SJSA1 (cell line): ENCODE measurements at regions not wholly inside any gene's neighbourhood (a gene's known extent, or its start where the extent isn't known, plus 50 kb on each side); places are given as distances from the start of the nearest gene placed in this dataset.

ENCODE experiments used
- DNase-seq, 2 experiments: peaks; one replicate each; pipeline ENCODE4 v3.0.0-alpha.2; 2015 to 2020; ENCODE audit warnings: low spot score in 2 of 2, low read depth in 1 of 2
- H3K27ac ChIP-seq: fragments of 250-450 bp; sonication (Bioruptor Pico); 2 replicates; pipeline ENCODE4 v1.5.1; 2020; ENCODE audit warnings: mild to moderate bottlenecking, moderate library complexity
- H3K27me3 ChIP-seq: fragments of 250-450 bp; sonication (Bioruptor Pico); replicated peaks from 2 replicates; pipeline ENCODE4 v1.5.1; 2020; ENCODE audit warnings: mild to moderate bottlenecking, moderate library complexity
- H3K36me3 ChIP-seq: fragments of 250-450 bp; sonication (Bioruptor Pico); 2 replicates; pipeline ENCODE4 v1.5.1; 2020; ENCODE audit warnings: mild to moderate bottlenecking
- H3K4me1 ChIP-seq: fragments of 250-450 bp; sonication (Bioruptor Pico); replicated peaks from 2 replicates; pipeline ENCODE4 v1.6.1; 2021; ENCODE audit warnings: mild to moderate bottlenecking
- H3K4me3 ChIP-seq: fragments of 250-450 bp; sonication (Bioruptor Pico); 2 replicates; pipeline ENCODE4 v1.5.1; 2020; ENCODE audit warnings: mild to moderate bottlenecking
- H3K9me3 ChIP-seq: fragments of 250-450 bp; sonication (Bioruptor Pico); replicated peaks from 2 replicates; pipeline ENCODE4 v1.5.1; 2020; ENCODE audit warnings: mild to moderate bottlenecking

GRCh38 chr6:41404182-41404845, 68.9 kb downstream of the NCR2 start:
- Histone ChIP-seq H3K36me3 (no peaks in the 10 kb centered on the region), H3K27ac (no peak overlapping the region), H3K4me1 (peaks cover 5% of the 10 kb centered on the region), H3K4me3 (no peak overlapping the region), H3K27me3 (no peaks in the 10 kb centered on the region), H3K9me3 (peaks cover 4% of the 10 kb centered on the region)
- DNase-seq = no peak

DNA sequence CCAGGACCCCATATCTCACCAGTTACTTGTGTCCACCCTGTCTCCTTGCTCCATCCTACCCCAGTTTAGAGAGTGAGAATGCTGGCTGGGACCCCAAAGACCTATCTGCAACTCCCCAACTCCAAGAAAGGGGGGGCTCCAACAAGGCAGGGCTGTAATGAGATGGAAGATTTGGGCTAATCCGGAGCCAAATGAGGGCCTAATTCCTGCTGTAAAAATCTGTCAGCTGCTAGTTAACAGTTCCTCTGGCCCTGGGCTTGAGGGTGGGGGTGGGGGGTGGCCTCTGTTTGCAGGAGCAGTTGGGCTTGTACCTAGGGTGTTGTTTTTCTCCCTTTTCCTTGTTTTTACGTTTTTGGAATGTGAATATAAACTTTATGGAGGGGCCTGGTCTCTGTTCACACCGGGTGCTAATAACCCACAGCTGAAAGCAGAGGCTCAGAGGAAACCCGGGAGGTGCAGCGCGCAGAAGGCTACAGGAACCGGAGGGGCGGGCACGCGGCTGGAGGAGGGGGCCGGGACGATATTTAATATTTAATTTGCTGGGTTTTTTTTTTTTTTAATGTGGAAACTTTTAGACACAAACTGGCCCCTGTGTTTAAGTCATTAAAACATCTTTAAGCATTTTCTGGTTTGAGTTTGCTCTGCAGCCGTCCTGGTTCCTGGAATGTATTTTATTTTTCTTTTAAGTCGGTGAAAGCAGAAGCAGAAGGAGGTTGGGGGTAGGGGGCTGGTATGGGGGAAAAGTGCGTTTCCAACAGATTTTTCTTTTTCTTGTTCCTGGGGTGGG, 70.7 kb downstream of the NCR2 start:
- peaks cover 10% of the 10 kb centered on the region for H3K4me1 ChIP-seq
- H3K9me3 ChIP-seq = peaks cover 2% of the 10 kb centered on the region
- H3K4me3 ChIP-seq = no peak overlapping the region
- no peaks in the 10 kb centered on the region for H3K27me3 ChIP-seq
- no peaks in the 10 kb centered on the region for H3K36me3 ChIP-seq
- DNase-seq = no peak
- H3K27ac ChIP-seq = no peak overlapping the region

DNA sequence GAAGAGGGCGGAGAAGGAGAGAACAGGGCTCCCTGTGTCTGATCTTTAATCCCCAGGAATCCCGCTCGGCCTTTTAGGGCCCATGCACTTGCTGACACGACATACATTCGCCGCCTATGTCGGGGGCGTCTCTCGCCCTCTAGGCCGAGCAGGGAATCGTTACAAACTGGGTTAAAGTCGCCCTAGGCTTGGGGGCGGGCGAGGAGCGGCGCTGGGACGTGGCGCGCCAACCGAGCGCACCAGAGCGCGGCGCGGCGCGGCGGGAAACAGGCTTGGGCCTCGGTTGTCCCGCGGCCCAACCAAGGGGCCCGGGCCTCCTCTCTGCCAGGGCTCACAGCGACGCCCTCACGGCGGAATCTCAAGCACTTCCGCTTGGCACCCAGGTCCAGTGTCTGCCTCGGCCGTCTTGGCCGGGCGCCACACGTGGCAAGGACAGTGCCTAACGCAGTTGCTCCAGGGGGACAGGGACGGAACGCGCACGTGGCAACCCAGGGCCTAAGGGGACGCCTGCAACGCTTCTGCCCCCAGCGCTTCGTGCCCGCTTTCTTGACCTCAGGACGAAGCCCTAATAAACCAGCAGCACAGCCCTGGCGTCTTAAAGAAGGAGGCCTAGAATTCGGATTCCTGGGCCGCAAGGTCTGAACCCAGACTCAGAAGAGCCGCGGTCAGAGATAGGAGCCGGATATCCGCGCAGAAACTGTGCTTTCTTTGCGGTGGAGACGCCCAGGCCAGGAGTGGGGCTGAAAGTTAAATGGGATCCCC, 71.5 kb downstream of the NCR2 start:
- Histone ChIP-seq H3K36me3 (no peaks in the 10 kb centered on the region), H3K4me1 (peaks cover 17% of the 10 kb centered on the region), H3K27me3 (no peaks in the 10 kb centered on the region), H3K27ac (no peak overlapping the region), H3K9me3 (no peaks in the 10 kb centered on the region), H3K4me3 (no peak overlapping the region)
- DNase-seq = no peak

GRCh38 chr6:41408576-41408975, 73.2 kb downstream of the NCR2 start:
- Histone ChIP-seq H3K27me3 (no peaks in the 10 kb centered on the region), H3K36me3 (no peaks in the 10 kb centered on the region), H3K9me3 (no peaks in the 10 kb centered on the region), H3K27ac (no peak overlapping the region), H3K4me1 (peaks cover 25% of the 10 kb centered on the region), H3K4me3 (no peak overlapping the region)
- DNase-seq = no peak

DNA sequence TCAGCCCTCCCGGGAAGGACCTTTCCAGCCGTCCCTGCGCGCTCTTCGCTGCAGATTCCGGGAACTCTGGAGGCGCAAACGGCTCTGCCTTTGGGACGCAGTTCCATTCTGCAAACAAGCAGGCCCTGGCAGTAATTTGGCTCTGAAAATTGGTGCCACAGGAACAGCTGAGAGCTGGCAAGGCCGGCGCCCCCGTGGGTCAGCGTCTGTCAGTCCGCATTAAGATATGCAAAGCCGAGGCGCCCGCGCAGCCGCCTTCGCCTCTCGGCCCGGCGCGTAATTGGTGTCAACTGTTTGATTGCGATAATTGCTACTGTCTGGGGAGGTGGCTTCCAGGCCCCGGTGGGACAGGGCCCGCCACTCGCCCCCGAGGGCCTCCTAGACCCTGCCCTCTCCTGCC, 73.6 kb downstream of the NCR2 start:
- no peak for DNase-seq
- Histone ChIP-seq H3K4me1 (peaks cover 23% of the 10 kb centered on the region), H3K27me3 (no peaks in the 10 kb centered on the region), H3K36me3 (no peaks in the 10 kb centered on the region), H3K9me3 (no peaks in the 10 kb centered on the region), H3K4me3 (no peak overlapping the region), H3K27ac (no peak overlapping the region)

GRCh38 chr6:41409489-41409888, 74.1 kb downstream of the NCR2 start:
- Histone ChIP-seq H3K27me3 (no peaks in the 10 kb centered on the region), H3K4me1 (peaks cover 20% of the 10 kb centered on the region), H3K36me3 (no peaks in the 10 kb centered on the region), H3K9me3 (no peaks in the 10 kb centered on the region), H3K27ac (no peak overlapping the region), H3K4me3 (no peak overlapping the region)
- DNase-seq = no peak

DNA sequence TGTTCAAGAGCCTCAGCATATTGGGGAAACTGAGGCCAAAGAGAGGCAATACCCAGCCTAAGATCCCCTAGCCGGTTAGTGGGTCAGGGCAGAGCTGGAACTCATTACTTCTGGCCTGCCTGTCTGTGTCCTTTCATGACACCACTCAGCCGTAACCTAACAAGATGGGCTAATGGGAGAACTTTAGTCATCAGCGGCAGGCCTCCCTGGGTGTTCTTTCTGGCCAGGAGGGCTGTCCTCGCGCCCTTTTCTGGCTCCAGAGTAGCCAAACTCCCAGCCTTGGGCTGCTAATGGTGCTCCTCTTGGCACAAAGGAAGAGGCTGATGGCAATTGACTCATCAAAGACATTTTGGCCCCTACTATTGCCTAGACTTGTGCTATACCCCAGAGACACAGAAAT, 76.6 kb downstream of the NCR2 start:
- peaks cover 3% of the 10 kb centered on the region; the same call in 1 of the 2 replicates for H3K27me3 ChIP-seq
- H3K27ac ChIP-seq = no peak overlapping the region
- H3K36me3 ChIP-seq = no peaks in the 10 kb centered on the region

GRCh38 chr6:41413250-41413649, 77.8 kb downstream of the NCR2 start:
- Histone ChIP-seq H3K9me3 (no peaks in the 10 kb centered on the region), H3K27me3 (peaks cover 3% of the 10 kb centered on the region; the same call in 1 of the 2 replicates), H3K36me3 (no peaks in the 10 kb centered on the region), H3K27ac (no peak overlapping the region), H3K4me1 (peaks cover 20% of the 10 kb centered on the region), H3K4me3 (no peak overlapping the region)
- no peak for DNase-seq

More for the DNA sequence above, 76.6 kb downstream of the NCR2 start:
- Histone ChIP-seq H3K4me1 (peaks cover 20% of the 10 kb centered on the region), H3K4me3 (no peak overlapping the region), H3K9me3 (no peaks in the 10 kb centered on the region)
- DNase-seq = peak; percentile 50 to 62

- Histone ChIP-seq H3K27ac (no peak overlapping the region), H3K4me3 (no peak overlapping the region), H3K36me3 (no peaks in the 10 kb centered on the region), H3K4me1 (peaks cover 12% of the 10 kb centered on the region), H3K27me3 (peaks cover 3% of the 10 kb centered on the region; the same call in 1 of the 2 replicates), H3K9me3 (no peaks in the 10 kb centered on the region; the same call in 1 of the 2 replicates)
- DNase-seq = no peak
Measured at GRCh38 chr6:41416501-41416837, 81.1 kb downstream of the NCR2 start.

DNA sequence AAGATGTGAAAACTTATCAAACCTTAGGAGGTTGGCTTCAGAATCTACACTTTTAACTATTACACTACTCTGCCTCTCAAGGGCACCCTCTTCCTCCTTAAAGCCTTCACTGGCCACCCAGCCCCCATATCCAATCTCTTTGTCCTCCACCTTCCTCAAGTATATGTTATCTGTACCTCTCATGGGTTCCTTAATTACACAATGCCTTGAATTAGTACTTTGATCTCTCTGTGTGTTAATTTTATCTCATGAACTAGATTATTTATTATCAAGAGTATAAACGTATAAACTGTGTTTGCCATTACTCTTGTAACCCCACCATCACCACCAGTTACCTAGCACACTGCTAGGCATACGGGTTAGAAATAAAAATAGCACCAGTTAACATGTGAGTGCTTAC, 83.3 kb downstream of the NCR2 start:
- H3K4me3 ChIP-seq = no peak overlapping the region
- no peaks in the 10 kb centered on the region for H3K4me1 ChIP-seq
- no peak overlapping the region for H3K27ac ChIP-seq
- no peak for DNase-seq
- H3K36me3 ChIP-seq = no peaks in the 10 kb centered on the region
- H3K27me3 ChIP-seq = peaks cover 3% of the 10 kb centered on the region; the same call in 1 of the 2 replicates
- no peaks in the 10 kb centered on the region; the same call in 1 of the 2 replicates for H3K9me3 ChIP-seq

- no peak for DNase-seq
- H3K9me3 ChIP-seq = no peaks in the 10 kb centered on the region; the same call in 1 of the 2 replicates
- no peak overlapping the region for H3K4me3 ChIP-seq
- H3K36me3 ChIP-seq = no peaks in the 10 kb centered on the region
- 0 out of 2 replicates have a peak, but pooled peaks cover 2% of the 10 kb centered on the region for H3K4me1 ChIP-seq
- no peak overlapping the region for H3K27ac ChIP-seq
- H3K27me3 ChIP-seq = peaks cover 3% of the 10 kb centered on the region; the same call in 1 of the 2 replicates
Measured at GRCh38 chr6:41419385-41419784, 84.0 kb downstream of the NCR2 start.

DNA sequence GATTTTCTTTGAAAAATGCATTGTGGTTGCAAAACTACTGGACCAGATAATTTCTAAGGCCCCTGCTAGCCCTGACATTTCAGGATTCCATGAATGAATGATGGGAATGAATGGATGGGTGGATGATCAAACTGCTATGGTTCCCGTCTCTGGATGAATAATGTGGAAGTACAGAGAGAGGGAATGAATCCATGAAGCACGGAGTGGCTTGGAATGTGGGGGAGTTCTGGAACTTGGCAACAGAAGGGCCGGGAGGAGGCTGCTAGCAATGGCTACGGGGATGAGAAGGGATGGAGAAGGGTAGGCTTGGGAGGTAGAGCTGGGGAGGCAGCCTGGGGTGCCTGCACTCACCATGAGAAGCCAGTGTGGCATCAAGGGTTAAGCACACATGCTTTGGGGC, 84.8 kb downstream of the NCR2 start:
- no peak overlapping the region for H3K4me3 ChIP-seq
- peaks cover 3% of the 10 kb centered on the region; the same call in 1 of the 2 replicates for H3K27me3 ChIP-seq
- no peaks in the 10 kb centered on the region for H3K36me3 ChIP-seq
- H3K9me3 ChIP-seq = no peaks in the 10 kb centered on the region; the same call in 1 of the 2 replicates
- no peak for DNase-seq
- no peak overlapping the region for H3K27ac ChIP-seq
- H3K4me1 ChIP-seq = 0 out of 2 replicates have a peak, but pooled peaks cover 3% of the 10 kb centered on the region

- Histone ChIP-seq H3K27me3 (no peaks in the 10 kb centered on the region), H3K9me3 (no peaks in the 10 kb centered on the region; the same call in 1 of the 2 replicates), H3K27ac (no peak overlapping the region), H3K4me3 (no peak overlapping the region), H3K36me3 (no peaks in the 10 kb centered on the region), H3K4me1 (0 out of 2 replicates have a peak, but pooled peaks cover 3% of the 10 kb centered on the region)
- DNase-seq = no peak
Measured at GRCh38 chr6:41422161-41422560, 86.8 kb downstream of the NCR2 start.
